H9 (cell line): ENCODE measurements at regions not wholly inside any gene's neighbourhood (a gene's known extent, or its start where the extent isn't known, plus 50 kb on each side); places are given as distances from the start of the nearest gene placed in this dataset.

Experiments
- DNase-seq: peaks from one replicate; pipeline ENCODE4 v3.0.0-alpha.2; 2017
- H2AFZ ChIP-seq: one replicate; pipeline ENCODE4 v1.6.1; 2013; ENCODE audit warnings: mild to moderate bottlenecking, low read length, control low read depth, moderate library complexity
- H2AK5ac ChIP-seq: 2 replicates; pipeline ENCODE4 v1.6.1; 2013; ENCODE audit warnings: low read length, control low read depth, mixed read lengths; ENCODE audit not compliant: insufficient read length
- H2BK120ac ChIP-seq: one replicate; pipeline ENCODE4 v1.6.1; 2013; ENCODE audit warnings: low read depth, mild to moderate bottlenecking, low read length, control low read depth, inconsistent platforms; ENCODE audit not compliant: poor library complexity, severe bottlenecking
- H2BK12ac ChIP-seq: 2 replicates; pipeline ENCODE4 v1.6.1; 2013; ENCODE audit warnings: low read length, control low read depth, mixed read lengths, low read depth; ENCODE audit not compliant: insufficient read length
- H2BK15ac ChIP-seq: 2 replicates; pipeline ENCODE4 v1.6.1; 2013; ENCODE audit warnings: low read depth, low read length, control low read depth
- H2BK20ac ChIP-seq: one replicate; pipeline ENCODE4 v1.6.1; 2013; ENCODE audit warnings: low read depth, mild to moderate bottlenecking, low read length, control low read depth, inconsistent platforms; ENCODE audit not compliant: poor library complexity, severe bottlenecking
- H2BK5ac ChIP-seq: 2 replicates; pipeline ENCODE4 v1.6.1; 2013; ENCODE audit warnings: low read length, control low read depth, mixed read lengths; ENCODE audit not compliant: insufficient read length
- H3K14ac ChIP-seq: 2 replicates; pipeline ENCODE4 v1.6.1; 2013; ENCODE audit warnings: low read length, control low read depth; ENCODE audit not compliant: insufficient read depth
- H3K18ac ChIP-seq: 2 replicates; pipeline ENCODE4 v1.6.1; 2013; ENCODE audit warnings: low read depth, mild to moderate bottlenecking, mixed read lengths, low read length, control low read depth; ENCODE audit not compliant: insufficient read length
- H3K23ac ChIP-seq: 2 replicates; pipeline ENCODE4 v1.6.1; 2013; ENCODE audit warnings: low read length, control low read depth, mixed read lengths, low read depth; ENCODE audit not compliant: insufficient read length
- H3K23me2 ChIP-seq: 2 replicates; pipeline ENCODE4 v1.6.1; 2013; ENCODE audit warnings: low read depth, mild to moderate bottlenecking, mixed read lengths, low read length, control low read depth; ENCODE audit not compliant: insufficient read length, poor library complexity, severe bottlenecking
- H3K27ac ChIP-seq: 2 replicates; pipeline ENCODE4 v1.5.1; 2013; ENCODE audit warnings: low read length, control low read depth, mixed read lengths, low read depth; ENCODE audit not compliant: insufficient read length
- H3K27me3 ChIP-seq: 2 replicates; pipeline ENCODE4 v1.6.1; 2013; ENCODE audit warnings: low read length, control low read depth, inconsistent platforms; ENCODE audit not compliant: insufficient read depth
- H3K4ac ChIP-seq: 2 replicates; pipeline ENCODE4 v1.6.1; 2013; ENCODE audit warnings: low read depth, mild to moderate bottlenecking, control low read depth, inconsistent platforms, low read length, moderate library complexity
- H3K4me1 ChIP-seq: 2 replicates; pipeline ENCODE4 v1.6.1; 2013; ENCODE audit warnings: low read length, control low read depth, inconsistent platforms; ENCODE audit not compliant: insufficient read depth
- H3K4me2 ChIP-seq: 2 replicates; pipeline ENCODE4 v1.6.1; 2013; ENCODE audit warnings: low read length, control low read depth, mixed read lengths; ENCODE audit not compliant: insufficient read length, insufficient read depth
- H3K56ac ChIP-seq: 2 replicates; pipeline ENCODE4 v1.6.1; 2013; ENCODE audit warnings: low read depth, mild to moderate bottlenecking, mixed read lengths, low read length, control low read depth; ENCODE audit not compliant: insufficient read length
- H3K79me1 ChIP-seq: 2 replicates; pipeline ENCODE4 v1.6.1; 2013; ENCODE audit warnings: low read depth, mild to moderate bottlenecking, moderate library complexity, low read length, control low read depth, inconsistent platforms; ENCODE audit not compliant: insufficient read depth, poor library complexity, severe bottlenecking
- H3K79me2 ChIP-seq: 2 replicates; pipeline ENCODE4 v1.6.1; 2013; ENCODE audit warnings: low read length, control low read depth, inconsistent platforms; ENCODE audit not compliant: insufficient read depth
- H3K9ac ChIP-seq: 2 replicates; pipeline ENCODE4 v1.6.1; 2013; ENCODE audit warnings: low read length, control low read depth, mixed read lengths; ENCODE audit not compliant: insufficient read length; ENCODE audit errors: extremely low read depth
- H3K9me3 ChIP-seq: one replicate; pipeline ENCODE4 v1.6.1; 2013; ENCODE audit warnings: low read depth, low read length, inconsistent platforms; ENCODE audit not compliant: control insufficient read depth
- H3T11ph ChIP-seq: one replicate; pipeline ENCODE4 v1.6.1; 2013; ENCODE audit warnings: mild to moderate bottlenecking, low read length, control low read depth, inconsistent platforms
- H4K20me1 ChIP-seq: one replicate; pipeline ENCODE4 v1.6.1; 2013; ENCODE audit not compliant: control insufficient read depth, insufficient read length, insufficient read depth
- H4K5ac ChIP-seq: 2 replicates; pipeline ENCODE4 v1.6.1; 2013; ENCODE audit warnings: low read depth, mild to moderate bottlenecking, mixed read lengths, low read length, control low read depth; ENCODE audit not compliant: insufficient read length
- H4K8ac ChIP-seq: replicated peaks from 2 replicates; pipeline ENCODE4 v1.6.1; 2013; ENCODE audit warnings: low read length, control low read depth, mixed read lengths, low read depth; ENCODE audit not compliant: insufficient read length
- H4K91ac ChIP-seq: 2 replicates; pipeline ENCODE4 v1.6.1; 2013; ENCODE audit warnings: low read depth, mild to moderate bottlenecking, moderate library complexity, mixed read lengths, low read length, control low read depth; ENCODE audit not compliant: insufficient read length
- H3K27ac Mint-ChIP-seq, 3 experiments: 2 replicates in 2 of 3; 3 replicates in 1 of 3; pipeline ENCODE4 v1.8.0; 2020 to 2021; ENCODE audit warnings: mixed read lengths in 3 of 3, mild to moderate bottlenecking in 1 of 3, moderate library complexity in 1 of 3
- H3K27me3 Mint-ChIP-seq: 2 replicates; pipeline ENCODE4 v1.8.0; 2021; ENCODE audit warnings: low read depth, mild to moderate bottlenecking, moderate library complexity, mixed read lengths
- H3K36me3 Mint-ChIP-seq, 3 experiments: 2 replicates in 2 of 3; 3 replicates in 1 of 3; pipeline ENCODE4 v1.8.0; 2020 to 2021; ENCODE audit warnings: low read depth in 3 of 3, mixed read lengths in 3 of 3; ENCODE audit not compliant: insufficient read depth in 1 of 3
- H3K4me1 Mint-ChIP-seq, 2 experiments: 2 replicates each; pipeline ENCODE4 v1.8.0; 2020; ENCODE audit warnings: mixed read lengths in 2 of 2
- H3K4me3 Mint-ChIP-seq, 2 experiments: 2 replicates in 1 of 2; 3 replicates in 1 of 2; pipeline ENCODE4 v1.8.0; 2020 to 2021; ENCODE audit warnings: mild to moderate bottlenecking in 2 of 2, mixed read lengths in 2 of 2, moderate library complexity in 1 of 2
- H3K9me3 Mint-ChIP-seq, 2 experiments: 2 replicates in 1 of 2; 3 replicates in 1 of 2; pipeline ENCODE4 v1.8.0; 2020; ENCODE audit warnings: mild to moderate bottlenecking in 2 of 2, mixed read lengths in 2 of 2, moderate library complexity in 1 of 2
- WGBS: extraction: QIAGEN DNeasy Blood & Tissue Kit; methylation state at CpG from one replicate; pipeline ENCODE4 v1.1.7; 2013; ENCODE audit warnings: missing lambda C conversion rate, low lambda C conversion rate, mixed read lengths; ENCODE audit not compliant: insufficient read length; ENCODE audit errors: extremely low coverage; 5-methylcytosine and 5-hydroxymethylcytosine counted together
- TF ChIP-seq, protein P1 (sequence below): fragments of 200-600 bp; sonication (generic); conservative IDR thresholded peaks from 3 replicates; pipeline ENCODE4 v1.8.0; 2021; ENCODE audit warnings: antibody characterized with exemption, mild to moderate bottlenecking

DNA sequence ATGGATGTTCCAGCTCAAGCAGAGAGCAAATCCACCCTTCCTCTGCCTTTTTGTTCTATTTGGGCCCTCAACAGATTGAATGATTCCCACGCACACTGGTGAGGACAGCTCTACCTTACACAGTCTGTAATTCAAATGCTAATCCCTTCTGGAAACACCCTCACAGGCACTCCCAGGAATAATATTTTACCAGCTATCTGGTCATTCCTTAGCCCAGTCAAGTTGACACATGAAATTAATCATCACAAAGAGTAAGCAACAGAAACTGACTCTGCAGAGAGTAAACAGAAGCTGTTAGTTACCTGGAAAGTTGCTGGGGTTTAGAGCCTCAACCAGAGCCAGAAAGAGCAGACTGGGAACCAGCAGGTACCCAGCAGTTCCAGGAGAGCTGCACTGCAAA, 75.5 kb upstream of the MMP2 start:
- no peaks in the 10 kb centered on the region for H3K9me3 Mint-ChIP-seq
- H3K27me3 ChIP-seq = no peaks in the 10 kb centered on the region
- H3K36me3 Mint-ChIP-seq = no peaks in the 10 kb centered on the region
- H2BK120ac ChIP-seq = no peak overlapping the region
- H3K4me1 ChIP-seq = no peaks in the 10 kb centered on the region
- H3K4me3 Mint-ChIP-seq = no peak overlapping the region
- TF ChIP-seq, protein P1, sequence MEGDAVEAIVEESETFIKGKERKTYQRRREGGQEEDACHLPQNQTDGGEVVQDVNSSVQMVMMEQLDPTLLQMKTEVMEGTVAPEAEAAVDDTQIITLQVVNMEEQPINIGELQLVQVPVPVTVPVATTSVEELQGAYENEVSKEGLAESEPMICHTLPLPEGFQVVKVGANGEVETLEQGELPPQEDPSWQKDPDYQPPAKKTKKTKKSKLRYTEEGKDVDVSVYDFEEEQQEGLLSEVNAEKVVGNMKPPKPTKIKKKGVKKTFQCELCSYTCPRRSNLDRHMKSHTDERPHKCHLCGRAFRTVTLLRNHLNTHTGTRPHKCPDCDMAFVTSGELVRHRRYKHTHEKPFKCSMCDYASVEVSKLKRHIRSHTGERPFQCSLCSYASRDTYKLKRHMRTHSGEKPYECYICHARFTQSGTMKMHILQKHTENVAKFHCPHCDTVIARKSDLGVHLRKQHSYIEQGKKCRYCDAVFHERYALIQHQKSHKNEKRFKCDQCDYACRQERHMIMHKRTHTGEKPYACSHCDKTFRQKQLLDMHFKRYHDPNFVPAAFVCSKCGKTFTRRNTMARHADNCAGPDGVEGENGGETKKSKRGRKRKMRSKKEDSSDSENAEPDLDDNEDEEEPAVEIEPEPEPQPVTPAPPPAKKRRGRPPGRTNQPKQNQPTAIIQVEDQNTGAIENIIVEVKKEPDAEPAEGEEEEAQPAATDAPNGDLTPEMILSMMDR = no peak
- no peak overlapping the region for H3K14ac ChIP-seq
- H4K91ac ChIP-seq = no peak overlapping the region
- no peak overlapping the region for H2AK5ac ChIP-seq
- H3K23ac ChIP-seq = no peak overlapping the region
- H4K5ac ChIP-seq = no peak overlapping the region
- no peak overlapping the region for H3K4me2 ChIP-seq
- no peak for DNase-seq
- H3K27ac Mint-ChIP-seq = no peak overlapping the region
- no peak overlapping the region for H3K27ac ChIP-seq
- no peak overlapping the region for H3K18ac ChIP-seq
- H3K79me2 ChIP-seq = no peaks in the 10 kb centered on the region
- peaks cover 2 to 4% of the 10 kb centered on the region in 2 experiments; a peak in 3 of 4 replicates for H3K4me1 Mint-ChIP-seq
- peaks cover 11% of the 10 kb centered on the region for H3K27me3 Mint-ChIP-seq
- no peaks in the 10 kb centered on the region for H4K20me1 ChIP-seq
- H3K9me3 ChIP-seq = no peaks in the 10 kb centered on the region
- no peak overlapping the region for H4K8ac ChIP-seq
- H2BK12ac ChIP-seq = no peak overlapping the region
- H3K9ac ChIP-seq = no peak overlapping the region
- no peak overlapping the region for H3K4ac ChIP-seq
- H3T11ph ChIP-seq = no peak overlapping the region
- H2BK20ac ChIP-seq = no peak overlapping the region
- no peak overlapping the region for H2AFZ ChIP-seq
- H3K79me1 ChIP-seq = no peaks in the 10 kb centered on the region
- WGBS = no CpG with 5 or more reads among the region's 1 CpG
- no peaks in the 10 kb centered on the region for H3K23me2 ChIP-seq
- H2BK5ac ChIP-seq = no peak overlapping the region
- H3K56ac ChIP-seq = no peak overlapping the region
- no peak overlapping the region for H2BK15ac ChIP-seq
